NCI-H1694 treated with DMSO at 0.1 percent for 48 hours (cell line): ENCODE measurements at regions not wholly inside any gene's neighbourhood (a gene's known extent, or its start where the extent isn't known, plus 50 kb on each side); places are given as distances from the start of the nearest gene placed in this dataset.
"Not testable (repeated sequence)": the region's sequence is repeated elsewhere in the genome, so short reads cannot be mapped to it uniquely, and the experiment has no call there.

Source experiments
- DNase-seq: peaks from one replicate; lab custom pipeline; 2025; lab: John Stamatoyannopoulos, UW

DNA sequence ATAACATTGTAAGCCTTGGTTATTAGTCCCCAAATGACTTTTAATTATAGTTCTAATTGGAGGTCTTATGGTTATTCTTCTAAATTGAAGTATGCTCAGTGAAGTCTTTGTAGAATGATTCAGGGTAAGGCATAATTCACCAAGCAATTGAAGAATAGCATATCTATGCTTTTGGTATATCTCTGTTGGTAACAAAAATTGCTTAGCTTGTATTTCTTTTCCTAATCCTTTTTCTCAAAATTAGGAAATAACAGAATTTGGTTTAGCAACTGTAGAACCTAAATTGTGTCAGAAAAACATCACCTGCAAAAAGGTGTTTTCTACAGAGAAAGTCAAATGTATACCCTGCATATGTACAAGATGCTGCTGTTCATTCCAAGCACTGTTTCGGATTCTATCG is 189.2 kb upstream of the EPHA4 start:
- no peak for DNase-seq

- no peak for DNase-seq
Measured at GRCh38 chr2:221758076-221758475, 186.0 kb upstream of the EPHA4 start.

DNA sequence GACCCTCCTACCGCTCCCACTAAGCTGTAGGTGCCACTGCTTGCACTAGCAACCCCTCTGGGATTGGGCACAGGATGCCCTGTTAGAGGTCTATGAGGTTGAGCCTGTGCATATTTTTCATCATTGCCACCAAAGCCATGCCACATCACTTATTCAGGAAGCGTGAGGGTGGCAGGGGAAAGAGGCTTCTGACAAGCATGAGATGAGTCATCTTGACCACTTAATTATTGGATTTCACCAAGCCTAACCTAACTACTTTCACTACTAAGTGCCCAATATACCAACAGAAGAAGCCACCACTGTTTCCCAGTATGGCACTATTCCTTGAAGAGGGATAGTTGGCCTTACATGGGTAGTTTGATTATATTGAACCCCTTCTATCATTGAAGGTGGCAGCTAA is 181.3 kb upstream of the EPHA4 start:
- no peak for DNase-seq

- DNase-seq: no peak
Measured at GRCh38 chr2:221752781-221753180, 180.7 kb upstream of the EPHA4 start.

DNA sequence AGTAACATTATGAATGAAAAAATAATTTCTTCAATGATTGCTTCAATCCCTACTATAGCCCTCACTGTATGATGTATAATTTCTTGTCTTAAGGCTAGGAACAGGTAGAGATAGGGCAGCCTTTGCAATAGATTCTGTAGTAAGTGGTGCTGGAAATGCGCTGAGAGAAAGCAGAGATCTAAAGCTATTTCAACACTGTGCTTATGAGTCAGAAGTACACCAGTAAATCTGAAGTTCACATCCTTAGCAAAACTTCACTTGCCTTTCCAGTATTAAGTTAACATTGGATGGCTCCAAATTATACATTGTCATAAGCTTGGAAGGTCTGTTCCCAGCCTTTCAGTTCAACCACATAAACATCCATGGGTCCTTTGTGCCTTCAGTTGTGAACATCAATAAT is 178.2 kb upstream of the EPHA4 start:
- no peak for DNase-seq

- DNase-seq: no peak
Measured at GRCh38 chr2:221747289-221747972, 175.3 kb upstream of the EPHA4 start.

- no peak for DNase-seq
Measured at GRCh38 chr2:221741496-221742211, 169.6 kb upstream of the EPHA4 start.

DNA sequence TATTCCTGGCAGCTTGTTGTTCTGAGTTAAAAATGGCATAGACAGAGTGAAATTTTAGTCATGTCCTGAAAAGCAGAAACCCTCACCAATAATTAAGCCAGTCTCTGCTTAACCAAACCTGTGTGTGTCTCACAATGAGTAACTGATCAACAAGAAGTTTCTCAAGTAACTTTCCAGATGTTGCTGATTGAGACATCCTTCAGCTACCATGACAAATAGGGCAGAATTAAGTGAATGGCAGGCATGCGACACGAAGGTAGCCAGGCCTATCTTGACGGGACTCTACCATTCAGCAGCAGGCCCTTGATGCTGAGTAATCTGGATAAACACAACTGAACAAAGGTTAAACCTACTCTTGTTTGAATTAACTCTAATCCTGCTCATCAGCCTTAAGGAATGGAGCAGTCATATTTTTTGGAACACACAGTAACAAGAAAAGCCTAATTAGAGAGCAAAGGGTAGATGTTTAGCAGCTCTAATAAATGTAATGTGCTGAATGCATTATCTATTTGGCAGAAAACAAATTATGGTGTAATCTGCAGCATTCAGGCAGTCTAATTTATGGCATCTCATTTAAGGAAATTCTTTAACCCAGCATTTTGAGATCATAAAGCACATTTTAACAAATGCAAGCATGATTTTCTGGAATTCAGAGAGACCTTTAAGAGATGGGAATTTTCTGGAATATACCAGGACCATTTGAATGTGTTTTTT is 159.5 kb upstream of the EPHA4 start:
- no peak for DNase-seq

GRCh38 chr2:221726894-221727513 is 154.9 kb upstream of the EPHA4 start:
- no peak for DNase-seq

- DNase-seq: no peak
Measured at GRCh38 chr2:221724631-221725203, 152.6 kb upstream of the EPHA4 start.

DNA sequence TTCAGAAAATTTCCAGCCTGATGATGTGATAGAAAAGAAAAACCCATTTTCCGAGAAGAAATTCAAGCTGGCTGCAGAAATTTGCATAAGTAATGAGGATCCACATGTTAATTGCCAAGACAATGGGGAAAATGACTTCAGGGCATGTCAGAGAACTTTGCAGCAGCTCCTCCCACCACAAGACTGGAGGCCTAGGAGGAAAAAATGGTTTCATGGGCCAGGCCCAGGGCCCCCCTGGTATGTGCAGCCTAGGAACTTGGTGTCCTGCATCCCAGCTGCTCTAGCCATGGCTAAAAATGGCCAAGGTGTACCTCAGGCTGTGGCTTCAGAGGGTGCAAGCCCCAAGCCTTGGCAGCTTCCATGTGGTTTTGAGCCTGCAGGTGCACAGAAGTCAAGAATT is 152.0 kb upstream of the EPHA4 start:
- not testable (repeated sequence) for DNase-seq

- DNase-seq: no peak
Measured at GRCh38 chr2:221716426-221717303, 144.6 kb upstream of the EPHA4 start.

- DNase-seq: no peak
Measured at GRCh38 chr2:221715523-221716247, 143.6 kb upstream of the EPHA4 start.

DNA sequence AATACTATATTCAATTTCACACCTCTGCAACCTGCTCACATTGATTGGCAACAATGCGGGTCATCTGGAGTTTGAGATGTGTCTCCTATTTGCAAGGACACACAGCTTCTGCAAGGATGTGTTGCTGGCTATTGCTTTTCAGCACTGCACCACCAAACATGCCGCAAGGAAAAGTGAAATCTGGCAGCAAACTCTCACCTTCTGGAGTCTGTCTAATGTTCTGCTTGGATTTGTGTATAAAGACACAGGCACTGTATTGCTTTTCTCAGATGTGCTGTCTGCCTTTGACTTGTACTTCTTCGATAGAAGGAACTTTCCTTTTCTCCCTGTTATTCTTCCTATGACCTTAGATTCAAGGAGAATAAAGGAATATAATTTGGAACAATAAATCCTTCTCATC is 138.6 kb upstream of the EPHA4 start:
- DNase-seq: no peak

GRCh38 chr2:221708902-221709301 is 136.8 kb upstream of the EPHA4 start:
- no peak for DNase-seq

GRCh38 chr2:221705185-221705877 is 133.2 kb upstream of the EPHA4 start:
- no peak for DNase-seq

DNA sequence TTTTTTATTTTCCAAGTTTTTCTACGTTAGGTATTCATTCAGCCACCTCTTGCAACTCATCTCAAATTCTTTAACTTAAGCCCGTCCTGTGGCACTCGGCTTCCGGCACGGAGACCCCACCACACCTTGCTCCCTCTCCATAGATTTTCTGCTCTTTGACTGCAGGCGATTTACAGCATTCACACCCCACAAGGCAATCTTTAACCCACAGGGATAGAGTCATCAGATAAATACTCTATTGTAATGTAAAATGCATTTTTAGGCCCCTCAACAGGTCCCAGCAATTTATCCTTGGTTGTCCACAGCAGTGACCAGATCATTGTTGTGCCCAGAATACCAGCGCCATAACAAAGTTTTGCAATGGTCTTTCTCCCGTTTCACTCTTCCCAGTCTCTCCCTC is 132.3 kb upstream of the EPHA4 start:
- DNase-seq: no peak

DNA sequence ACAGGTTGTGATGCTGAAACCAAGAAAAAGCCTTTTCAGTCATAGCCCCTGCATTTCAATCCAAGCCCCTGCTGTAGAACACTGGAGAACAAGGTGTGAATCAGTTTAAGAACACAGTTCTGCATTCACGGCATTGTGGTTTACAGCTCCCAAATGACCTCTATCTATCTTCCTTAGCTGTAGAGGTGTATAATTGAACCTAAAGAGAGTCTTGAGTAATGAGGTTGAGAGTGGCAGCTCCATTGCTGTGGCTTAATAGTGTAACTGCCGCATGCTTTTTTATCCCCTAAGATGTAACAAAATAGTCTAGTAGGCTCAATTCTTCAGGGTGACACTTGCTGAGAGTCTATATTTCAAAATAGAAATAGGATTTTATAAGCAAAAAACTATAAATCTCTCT is 121.3 kb upstream of the EPHA4 start:
- no peak for DNase-seq

DNA sequence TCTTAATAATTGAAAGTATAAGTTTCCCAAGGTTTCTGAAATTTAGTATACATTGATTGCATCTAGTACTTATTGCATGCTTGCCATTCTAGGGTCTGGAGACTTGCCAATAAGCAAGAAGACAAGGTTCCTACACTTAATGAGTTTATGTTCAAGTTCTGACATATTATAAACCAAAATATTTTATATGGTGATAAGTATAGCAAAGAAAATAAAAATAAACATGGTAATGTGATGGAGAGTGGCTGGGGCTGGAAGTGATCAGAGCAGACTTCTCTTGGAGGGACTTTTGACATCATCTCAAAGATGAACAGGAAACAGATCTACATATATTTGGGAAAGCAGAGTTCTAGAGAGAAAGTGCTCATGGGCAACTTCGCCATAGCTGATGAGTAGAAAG is 119.5 kb upstream of the EPHA4 start:
- no peak for DNase-seq

DNA sequence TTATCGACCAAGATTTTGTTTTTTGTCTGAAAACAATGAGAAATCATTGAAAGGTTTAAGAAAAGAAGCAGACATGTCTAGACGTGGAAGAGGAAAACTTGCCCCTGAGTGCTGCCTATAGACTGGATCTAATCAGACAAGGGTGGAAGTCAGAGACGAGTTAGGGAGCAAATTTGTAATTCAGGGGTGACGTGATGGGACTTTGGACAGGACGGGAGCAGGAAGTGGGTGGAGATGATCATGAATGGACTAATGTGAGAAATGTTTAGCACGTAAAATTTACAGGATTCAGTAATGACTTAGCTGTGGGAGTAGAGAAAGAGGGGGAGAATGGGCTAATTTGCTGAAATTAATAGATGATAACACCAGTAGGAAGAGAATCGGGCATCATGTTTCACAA is 117.0 kb upstream of the EPHA4 start:
- no peak for DNase-seq
